ENCODE measurements at regions not wholly inside any gene's neighbourhood (a gene's known extent, or its start where the extent isn't known, plus 50 kb on each side); places are given as distances from the start of the nearest gene placed in this dataset.

DNA sequence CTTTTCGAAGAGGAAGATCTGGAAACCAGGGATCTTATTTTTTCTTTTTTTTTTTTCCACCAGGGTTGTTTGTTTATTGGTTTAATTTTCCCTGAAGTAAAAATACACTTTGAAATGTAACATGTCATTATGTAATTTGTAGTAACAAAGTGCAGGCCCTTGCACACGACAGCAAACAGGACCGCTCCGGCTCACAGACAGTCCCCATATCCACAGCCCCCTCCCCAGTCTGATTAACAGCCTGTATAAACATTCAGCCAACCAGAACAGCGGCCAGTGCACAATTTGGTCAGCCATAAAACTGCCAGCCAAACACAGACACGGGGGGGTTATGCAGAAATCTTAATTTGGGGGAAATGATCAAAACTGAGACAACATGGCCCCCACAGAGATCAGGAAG is 431.6 kb upstream of the NPVF start:
- no peaks in the 10 kb centered on the region for H3K36me3 ChIP-seq
- no peak overlapping the region for H3K27ac ChIP-seq
- no peaks in the 10 kb centered on the region for H3K27me3 ChIP-seq
- H3K9me3 ChIP-seq = no peaks in the 10 kb centered on the region
- TF ChIP-seq, protein P1, sequence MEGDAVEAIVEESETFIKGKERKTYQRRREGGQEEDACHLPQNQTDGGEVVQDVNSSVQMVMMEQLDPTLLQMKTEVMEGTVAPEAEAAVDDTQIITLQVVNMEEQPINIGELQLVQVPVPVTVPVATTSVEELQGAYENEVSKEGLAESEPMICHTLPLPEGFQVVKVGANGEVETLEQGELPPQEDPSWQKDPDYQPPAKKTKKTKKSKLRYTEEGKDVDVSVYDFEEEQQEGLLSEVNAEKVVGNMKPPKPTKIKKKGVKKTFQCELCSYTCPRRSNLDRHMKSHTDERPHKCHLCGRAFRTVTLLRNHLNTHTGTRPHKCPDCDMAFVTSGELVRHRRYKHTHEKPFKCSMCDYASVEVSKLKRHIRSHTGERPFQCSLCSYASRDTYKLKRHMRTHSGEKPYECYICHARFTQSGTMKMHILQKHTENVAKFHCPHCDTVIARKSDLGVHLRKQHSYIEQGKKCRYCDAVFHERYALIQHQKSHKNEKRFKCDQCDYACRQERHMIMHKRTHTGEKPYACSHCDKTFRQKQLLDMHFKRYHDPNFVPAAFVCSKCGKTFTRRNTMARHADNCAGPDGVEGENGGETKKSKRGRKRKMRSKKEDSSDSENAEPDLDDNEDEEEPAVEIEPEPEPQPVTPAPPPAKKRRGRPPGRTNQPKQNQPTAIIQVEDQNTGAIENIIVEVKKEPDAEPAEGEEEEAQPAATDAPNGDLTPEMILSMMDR (IDR thresholded peaks at IDR 0.05) = no peak
- intact Hi-C loops (cut with DNase I) = no loop called here
- DNase-seq (no peak), ATAC-seq (no peak)
- H3K4me3 ChIP-seq = no peak overlapping the region
- no peaks in the 10 kb centered on the region for H3K4me1 ChIP-seq

DNA sequence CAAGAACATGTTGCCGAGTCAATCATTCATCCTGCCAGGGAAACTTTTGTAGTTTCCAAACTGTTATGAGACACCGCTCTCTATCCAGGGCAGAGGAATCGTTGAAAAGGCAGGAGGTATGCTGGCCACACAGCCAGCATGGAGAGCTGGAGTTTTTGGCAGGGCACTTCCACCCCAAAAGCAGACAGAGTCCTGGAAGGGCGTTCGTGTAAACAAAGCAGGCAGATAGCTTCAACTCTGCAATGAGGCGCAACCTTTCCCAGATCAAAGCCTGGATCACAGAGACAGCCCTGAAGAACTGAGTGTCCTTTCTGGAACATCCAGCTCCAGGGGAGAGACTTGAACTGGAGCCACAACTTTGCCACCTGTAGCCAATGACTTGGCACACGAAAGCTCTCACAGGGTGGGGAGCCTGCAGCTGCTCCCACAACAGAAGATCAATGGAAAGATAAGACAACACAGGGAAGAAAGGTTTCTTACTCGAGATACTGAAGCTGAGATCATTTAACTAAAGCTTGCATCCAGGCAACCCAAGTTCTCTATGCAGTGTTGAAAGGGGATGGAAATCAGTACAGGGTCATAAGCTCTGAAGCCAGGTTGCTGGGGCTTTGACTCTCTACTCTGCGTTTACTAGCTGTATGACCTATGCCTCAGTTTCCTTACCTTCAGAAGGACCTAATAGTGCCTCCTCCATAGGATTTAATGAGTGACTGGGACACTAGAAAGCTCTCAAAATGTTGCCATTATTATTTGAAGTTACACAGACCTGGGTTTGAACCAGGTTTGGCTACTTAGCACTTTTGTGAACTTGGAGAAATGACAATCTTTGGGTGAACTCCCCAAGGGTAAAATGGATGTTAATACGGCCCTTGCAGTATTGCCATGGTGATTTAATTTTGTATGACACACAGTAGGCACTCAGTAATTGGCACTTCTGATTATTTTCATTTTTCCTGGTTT is 434.8 kb upstream of the NPVF start:
- intact Hi-C loops (cut with DNase I) = no loop called here
- Histone ChIP-seq H3K4me3 (no peak overlapping the region), H3K36me3 (no peaks in the 10 kb centered on the region), H3K4me1 (no peaks in the 10 kb centered on the region), H3K27me3 (no peaks in the 10 kb centered on the region), H3K27ac (no peak overlapping the region), H3K9me3 (no peaks in the 10 kb centered on the region)
- no peak for DNase-seq
- no peak for ATAC-seq
- TF ChIP-seq, protein P1 (IDR thresholded peaks at IDR 0.05) = no peak

DNA sequence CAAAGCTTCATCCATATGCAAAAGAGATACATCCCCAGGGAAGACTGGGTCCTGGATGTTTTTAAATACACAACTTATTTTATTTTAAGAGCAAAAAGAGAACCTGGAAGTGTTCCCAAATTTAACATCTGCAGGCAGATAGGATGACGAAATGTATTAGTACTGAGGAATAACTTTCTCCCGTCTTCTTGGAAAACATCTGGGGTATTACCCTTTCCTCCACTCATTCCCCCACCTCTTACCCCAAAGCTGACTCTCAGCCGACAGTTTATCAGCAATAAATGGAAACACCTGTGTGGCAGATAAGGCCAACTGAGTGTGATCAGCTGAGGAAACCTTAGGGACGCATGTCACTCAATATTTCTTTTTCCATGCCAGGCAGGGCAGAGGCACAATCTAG is 435.6 kb upstream of the NPVF start:
- intact Hi-C loops (cut with DNase I) = no loop called here
- H3K4me1 ChIP-seq = no peaks in the 10 kb centered on the region
- H3K27ac ChIP-seq = no peak overlapping the region
- no peak overlapping the region for H3K4me3 ChIP-seq
- no peaks in the 10 kb centered on the region for H3K27me3 ChIP-seq
- TF ChIP-seq, protein P1 (IDR thresholded peaks at IDR 0.05) = no peak
- DNase-seq (peak in 2 of 4 donors; percentile 47 to 67), ATAC-seq (no peak)
- no peaks in the 10 kb centered on the region for H3K9me3 ChIP-seq
- no peaks in the 10 kb centered on the region for H3K36me3 ChIP-seq

DNA sequence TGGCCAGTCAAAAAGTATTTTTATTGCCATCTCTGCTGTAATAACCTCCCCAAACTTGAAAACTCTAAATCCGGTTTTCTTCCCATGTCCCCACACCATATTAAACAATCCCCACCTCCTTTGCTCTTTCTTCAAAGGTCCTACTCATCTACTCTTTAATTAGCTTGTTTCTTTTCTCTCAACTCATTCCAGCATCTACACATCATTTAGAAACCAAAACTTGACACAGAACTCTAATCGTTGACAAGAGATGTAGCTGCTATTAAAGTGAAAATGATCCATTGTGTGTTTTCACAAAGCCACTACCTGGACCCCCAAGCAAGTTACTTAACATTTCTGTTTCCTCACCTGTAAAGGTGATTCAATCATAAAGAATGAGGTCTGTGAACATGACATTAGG is 436.3 kb upstream of the NPVF start:
- no peaks in the 10 kb centered on the region for H3K27me3 ChIP-seq
- H3K27ac ChIP-seq = no peak overlapping the region
- intact Hi-C loops (cut with DNase I) = no loop called here
- ATAC-seq (no peak), DNase-seq (no peak)
- H3K9me3 ChIP-seq = no peaks in the 10 kb centered on the region
- H3K4me3 ChIP-seq = no peak overlapping the region
- H3K4me1 ChIP-seq = no peaks in the 10 kb centered on the region
- TF ChIP-seq, protein P1 (IDR thresholded peaks at IDR 0.05) = no peak
- no peaks in the 10 kb centered on the region for H3K36me3 ChIP-seq

DNA sequence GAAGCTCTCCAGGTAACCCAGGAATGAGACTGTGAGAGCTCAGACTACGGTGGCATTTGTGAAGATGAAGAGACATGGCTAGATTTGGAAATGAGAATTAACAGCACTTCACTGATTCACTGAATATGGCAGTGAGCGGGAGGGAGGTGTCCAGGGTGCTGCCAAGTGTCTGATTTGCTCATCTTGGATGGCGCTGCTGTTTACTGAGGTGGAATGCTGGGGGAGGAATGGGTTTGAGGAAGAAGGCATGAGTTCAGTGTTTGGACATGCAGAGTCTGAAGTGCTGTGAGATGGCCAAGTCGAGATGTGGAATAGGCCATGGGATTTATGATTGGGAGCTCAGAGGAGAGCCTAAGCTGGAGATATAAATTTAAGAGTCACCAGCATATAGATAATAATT is 437.1 kb upstream of the NPVF start:
- Histone ChIP-seq H3K9me3 (no peaks in the 10 kb centered on the region), H3K36me3 (no peaks in the 10 kb centered on the region), H3K4me1 (no peaks in the 10 kb centered on the region), H3K27me3 (no peaks in the 10 kb centered on the region), H3K27ac (no peak overlapping the region), H3K4me3 (no peak overlapping the region)
- ATAC-seq (no peak), DNase-seq (no peak)
- intact Hi-C loops (cut with DNase I) = no loop called here
- TF ChIP-seq, protein P1 (IDR thresholded peaks at IDR 0.05) = no peak

All from left lung (tissue), 4 donors.